Kidney (tissue), 13 donors: ENCODE measurements at regions not wholly inside any gene's neighbourhood (a gene's known extent, or its start where the extent isn't known, plus 50 kb on each side); places are given as distances from the start of the nearest gene placed in this dataset.
A peak's percentile ranks its signal among the peaks of the same experiment; 100 is the strongest.

ENCODE experiments used
- DNase-seq, 5 donors: peaks; one replicate each; pipeline ENCODE4 v3.0.0-alpha.2; 2013 to 2020
- FAIRE-seq: peaks from 2 replicates; lab custom pipeline; 2012; peaks lifted over from hg19 to GRCh38; lab: Jason Lieb, UNC
- H3K27ac ChIP-seq, 2 donors: one replicate each; pipeline ENCODE4 v1.7.0; 2013; ENCODE audit warnings: low read depth in 2 of 2, low read length in 2 of 2, inconsistent platforms in 1 of 2
- H3K27me3 ChIP-seq: one replicate; pipeline ENCODE4 v1.7.1; 2013; ENCODE audit warnings: low read length, inconsistent platforms; ENCODE audit not compliant: control insufficient read depth, insufficient read depth
- H3K36me3 ChIP-seq, 3 donors: one replicate each; pipeline versions ENCODE4 v1.7.0 to v1.7.1; 2013; ENCODE audit warnings: low read length in 3 of 3, control low read depth in 1 of 3, inconsistent platforms in 1 of 3; ENCODE audit not compliant: insufficient read depth in 3 of 3, control insufficient read depth in 2 of 3
- H3K4me1 ChIP-seq, 3 donors: one replicate each; pipeline versions ENCODE4 v1.7.0 to v1.7.1; 2013; ENCODE audit warnings: low read length in 3 of 3, inconsistent platforms in 1 of 3, low read depth in 1 of 3; ENCODE audit not compliant: control insufficient read depth in 2 of 3, insufficient read depth in 2 of 3
- H3K4me3 ChIP-seq, 3 donors: one replicate each; pipeline versions ENCODE4 v1.7.0 to v1.8.1; 2013; ENCODE audit warnings: low read length in 3 of 3, control low read depth in 1 of 3, inconsistent platforms in 1 of 3
- H3K9ac ChIP-seq, 3 donors: one replicate each; pipeline versions ENCODE4 v1.7.0 to v1.7.1; 2013; ENCODE audit warnings: low read length in 3 of 3, control low read depth in 1 of 3, inconsistent platforms in 1 of 3
- H3K9me3 ChIP-seq, 3 donors: one replicate each; pipeline versions ENCODE4 v1.7.0 to v1.7.1; 2013; ENCODE audit warnings: low read length in 3 of 3, control low read depth in 1 of 3, inconsistent platforms in 1 of 3; ENCODE audit not compliant: control insufficient read depth in 2 of 3, insufficient read depth in 1 of 3
- CTCF ChIP-seq: IDR thresholded peaks from 3 replicates; pipeline ENCODE4 v1.5.1; 2012; ENCODE audit warnings: mild to moderate bottlenecking, moderate library complexity, borderline replicate concordance; ENCODE audit not compliant: insufficient read depth; ENCODE audit errors: extremely low read depth
- intact Hi-C: fragments of 100-400 bp; cut with DNase I; formaldehyde crosslinking; loops from one replicate; pipeline ENCODE4 v1.11.1; 2022
- donor health status: control.
- donor health status: control.
- donor health status: control.
- donor health status: control.
- donor health status: control.
- donor health status: DM: yes; HTN: yes; CAD: no.
- donor health status: Normal renal cell carcinoma (clear cell type).

GRCh38 chr1:2878591-2878990 is 77.1 kb upstream of the TTC34 start:
- peak in 3 of 5 donors; percentile 48 to 57 (median 50) for DNase-seq
- Histone ChIP-seq H3K4me1 (no peaks in the 10 kb centered on the region), H3K27ac (no peak overlapping the region), H3K27me3 (peaks cover 3% of the 10 kb centered on the region), H3K4me3 (no peak overlapping the region), H3K36me3 (no peaks in the 10 kb centered on the region), H3K9ac (no peak overlapping the region), H3K9me3 (no peaks in the 10 kb centered on the region)
- FAIRE-seq: no peak
- no peak for TF ChIP-seq CTCF
- intact Hi-C loops: no loop called here

DNA sequence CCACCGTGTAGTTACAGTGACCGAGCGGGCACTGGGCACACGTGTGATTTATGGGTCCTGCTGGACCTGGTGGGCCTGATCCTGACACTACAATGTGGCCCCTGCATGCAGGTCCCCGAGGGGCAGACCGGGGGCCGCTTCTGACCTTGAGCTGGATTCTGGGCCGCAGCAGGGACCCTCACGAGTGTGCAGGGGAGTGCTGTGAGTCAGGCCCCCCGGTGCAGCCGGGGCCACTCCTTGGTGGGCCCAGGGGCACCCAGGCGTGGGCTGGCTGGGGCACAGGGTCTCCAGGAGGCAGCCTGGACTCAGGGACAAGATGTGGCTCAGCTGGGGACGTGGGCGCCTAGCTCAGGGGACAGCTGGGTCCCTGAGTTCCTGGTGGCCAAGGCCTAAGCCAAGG is 77.5 kb upstream of the TTC34 start:
- no peak overlapping the region for H3K27ac ChIP-seq
- no peak overlapping the region for H3K4me3 ChIP-seq
- H3K4me1 ChIP-seq: peaks cover 0 to 2% (median 0%) of the 10 kb centered on the region in 3 donors
- TF ChIP-seq CTCF: no peak
- H3K27me3 ChIP-seq: peaks cover 3% of the 10 kb centered on the region
- no peak overlapping the region for H3K9ac ChIP-seq
- H3K9me3 ChIP-seq: no peaks in the 10 kb centered on the region
- DNase-seq (no peak), FAIRE-seq (no peak)
- no peaks in the 10 kb centered on the region for H3K36me3 ChIP-seq
- intact Hi-C loops: no loop called here

GRCh38 chr1:2879591-2879990 is 78.1 kb upstream of the TTC34 start:
- DNase-seq (no peak), FAIRE-seq (no peak)
- Histone ChIP-seq H3K9ac (no peak overlapping the region), H3K27ac (no peak overlapping the region), H3K36me3 (no peaks in the 10 kb centered on the region), H3K4me1 (peaks cover 0 to 2% (median 0%) of the 10 kb centered on the region in 3 donors), H3K27me3 (no peaks in the 10 kb centered on the region), H3K4me3 (no peak overlapping the region), H3K9me3 (no peaks in the 10 kb centered on the region)
- no peak for TF ChIP-seq CTCF
- intact Hi-C loops: no loop called here

GRCh38 chr1:2880086-2880485 is 78.6 kb upstream of the TTC34 start:
- Histone ChIP-seq H3K9ac (no peak overlapping the region), H3K27ac (no peak overlapping the region), H3K36me3 (no peaks in the 10 kb centered on the region), H3K4me3 (no peak overlapping the region), H3K4me1 (peaks cover 0 to 2% (median 0%) of the 10 kb centered on the region in 3 donors), H3K27me3 (no peaks in the 10 kb centered on the region), H3K9me3 (no peaks in the 10 kb centered on the region)
- intact Hi-C loops: no loop called here
- DNase-seq: no peak
- TF ChIP-seq CTCF: no peak
- FAIRE-seq: no peak
